Stimulated activated CD4-positive, alpha-beta T cell treated with anti-CD3 and anti-CD28 coated beads, Interleukin-12 subunit alpha, Interleukin-12 subunit beta, amount 100 ng/mL, for 48 hours (primary cell): ENCODE measurements at regions not wholly inside any gene's neighbourhood (a gene's known extent, or its start where the extent isn't known, plus 50 kb on each side); places are given as distances from the start of the nearest gene placed in this dataset.

Source experiments
- DNase-seq, 3 donors: peaks; one replicate each; pipeline ENCODE4 v3.0.0-alpha.2; 2020; ENCODE audit warnings: low read depth in 2 of 3, low spot score in 1 of 3

DNA sequence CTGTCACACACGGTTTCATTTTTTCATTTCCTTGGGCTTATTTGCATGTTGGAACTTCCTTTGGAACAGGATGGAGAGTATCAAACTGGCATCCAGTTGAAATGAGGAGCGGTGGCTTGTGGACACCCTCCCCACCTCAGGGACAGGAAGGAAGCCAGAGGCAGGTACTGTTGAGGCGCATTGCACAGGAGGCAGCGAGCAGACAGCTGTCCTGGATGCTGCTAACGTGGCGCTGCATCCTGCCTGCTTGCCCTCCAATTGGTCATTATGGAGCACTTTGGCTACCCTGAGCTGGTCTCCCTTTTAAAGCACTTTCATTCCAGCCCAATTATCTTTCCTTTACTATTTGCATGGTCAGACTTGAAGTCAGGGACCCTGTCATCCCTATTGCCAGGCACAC, 80.7 kb upstream of the ITGA4 start:
- no peak for DNase-seq

DNA sequence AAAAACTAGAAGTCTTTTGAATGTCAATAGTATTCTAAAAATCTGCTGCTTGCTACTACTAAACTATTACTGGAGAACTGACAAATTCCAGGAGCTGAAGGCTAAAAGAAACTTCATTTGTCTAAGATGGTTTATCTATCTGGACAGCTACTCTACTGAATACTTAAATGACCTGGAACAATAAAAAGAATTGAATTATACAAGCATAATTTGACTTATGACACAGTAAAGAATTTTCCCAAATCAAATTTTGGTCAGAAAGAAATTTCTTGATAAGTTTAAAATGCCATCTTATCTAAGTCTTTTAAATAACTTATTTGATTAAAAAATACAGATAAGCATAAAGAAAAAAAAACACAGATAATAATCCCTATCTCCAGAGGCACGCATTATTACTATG, 80.2 kb upstream of the ITGA4 start:
- no peak for DNase-seq

DNA sequence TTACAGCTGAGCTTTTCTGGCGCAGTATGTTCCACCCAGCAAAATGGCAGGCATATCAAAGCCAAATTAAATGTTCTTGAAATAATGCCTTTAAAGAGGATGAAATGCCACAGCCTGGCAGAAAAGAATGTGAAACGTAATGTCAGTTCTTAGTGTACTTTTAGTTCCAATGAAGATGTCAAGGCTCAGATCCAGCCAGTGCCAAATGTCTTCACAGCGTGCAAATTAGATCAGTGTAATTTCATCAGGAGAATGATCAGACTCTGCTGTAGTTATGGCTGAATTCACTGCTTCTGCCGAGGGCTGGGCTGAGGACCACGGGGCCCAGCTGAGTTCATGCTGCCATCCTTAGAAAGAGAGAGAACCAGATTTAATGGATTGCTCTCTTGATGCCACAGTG, 78.7 kb upstream of the ITGA4 start:
- no peak for DNase-seq

DNA sequence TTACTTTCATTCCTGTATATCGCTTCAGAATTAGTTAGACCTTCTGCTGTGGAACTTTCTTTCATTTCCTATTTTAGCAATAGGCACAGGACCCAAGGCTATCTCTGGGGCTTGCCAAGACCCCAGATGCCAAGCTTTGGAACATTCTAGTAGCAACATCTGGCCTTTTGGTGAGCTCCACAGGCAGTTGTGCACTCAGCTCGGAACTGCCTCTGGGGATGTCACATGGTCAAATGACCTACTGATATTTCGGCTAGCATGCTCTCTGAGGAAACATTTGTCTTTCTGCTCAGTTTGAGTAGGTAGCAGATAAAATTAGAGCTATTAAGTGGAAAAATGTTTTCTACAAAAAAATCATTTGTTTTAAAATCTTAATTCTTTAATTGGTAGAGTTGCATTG, 76.6 kb upstream of the ITGA4 start:
- no peak for DNase-seq

DNA sequence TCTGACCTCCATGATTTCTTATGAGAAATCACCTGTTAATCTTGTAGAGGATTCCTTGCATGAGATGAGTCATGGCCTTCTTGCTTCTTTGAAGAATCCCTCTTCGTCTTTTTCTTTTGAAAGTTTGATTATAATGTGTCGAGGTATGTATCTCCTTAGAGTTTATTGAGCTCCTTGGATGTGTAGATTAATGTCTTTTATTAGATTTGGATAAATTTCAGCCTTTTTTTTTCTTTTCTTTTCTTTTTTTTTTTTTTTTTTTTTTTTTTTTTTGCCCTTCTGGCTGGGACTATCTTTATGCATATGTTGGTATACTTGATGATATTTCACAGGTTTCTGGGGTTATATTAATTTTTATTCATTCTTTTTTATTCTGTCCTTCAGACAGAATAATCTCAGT, 72.3 kb upstream of the ITGA4 start:
- DNase-seq: no peak

DNA sequence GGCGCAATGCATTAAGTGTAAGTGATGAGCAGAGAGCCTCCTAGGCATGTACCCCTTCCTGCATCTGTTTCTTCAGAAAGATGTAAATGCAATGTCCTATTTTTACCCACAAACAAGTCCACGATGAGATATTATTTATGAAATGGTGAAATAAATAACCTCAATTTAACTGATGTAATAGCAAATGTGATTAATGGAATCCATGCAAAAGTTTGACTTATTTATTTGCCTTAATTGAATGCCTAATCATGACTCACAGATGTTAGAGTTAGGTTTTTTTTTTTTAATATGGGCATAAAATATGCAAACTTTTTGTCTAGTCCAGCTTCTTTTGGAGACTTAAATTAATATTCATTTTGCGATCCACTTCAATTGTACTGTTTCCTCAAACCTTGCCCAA, 67.7 kb upstream of the ITGA4 start:
- DNase-seq: no peak

DNA sequence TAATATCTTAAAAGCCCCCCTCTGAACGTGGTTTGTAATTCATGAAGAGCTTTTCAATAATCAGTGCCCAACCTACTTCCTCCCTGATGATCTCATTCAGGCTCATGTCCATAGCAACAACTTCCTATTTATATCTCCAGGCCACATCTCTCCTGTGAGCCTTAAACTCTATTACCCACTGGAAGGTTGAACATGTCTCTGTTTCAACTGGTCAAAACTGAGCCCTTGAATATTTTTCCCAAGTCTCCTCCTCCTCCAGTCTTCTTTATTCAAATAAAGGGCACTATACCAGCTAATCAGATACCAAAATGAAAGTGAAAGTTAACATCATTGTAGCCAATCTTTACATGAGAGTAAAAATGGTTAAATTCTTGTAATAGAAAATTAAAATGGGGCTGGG, 63.7 kb upstream of the ITGA4 start:
- peak in 1 of 3 donors; percentile 7 for DNase-seq

DNA sequence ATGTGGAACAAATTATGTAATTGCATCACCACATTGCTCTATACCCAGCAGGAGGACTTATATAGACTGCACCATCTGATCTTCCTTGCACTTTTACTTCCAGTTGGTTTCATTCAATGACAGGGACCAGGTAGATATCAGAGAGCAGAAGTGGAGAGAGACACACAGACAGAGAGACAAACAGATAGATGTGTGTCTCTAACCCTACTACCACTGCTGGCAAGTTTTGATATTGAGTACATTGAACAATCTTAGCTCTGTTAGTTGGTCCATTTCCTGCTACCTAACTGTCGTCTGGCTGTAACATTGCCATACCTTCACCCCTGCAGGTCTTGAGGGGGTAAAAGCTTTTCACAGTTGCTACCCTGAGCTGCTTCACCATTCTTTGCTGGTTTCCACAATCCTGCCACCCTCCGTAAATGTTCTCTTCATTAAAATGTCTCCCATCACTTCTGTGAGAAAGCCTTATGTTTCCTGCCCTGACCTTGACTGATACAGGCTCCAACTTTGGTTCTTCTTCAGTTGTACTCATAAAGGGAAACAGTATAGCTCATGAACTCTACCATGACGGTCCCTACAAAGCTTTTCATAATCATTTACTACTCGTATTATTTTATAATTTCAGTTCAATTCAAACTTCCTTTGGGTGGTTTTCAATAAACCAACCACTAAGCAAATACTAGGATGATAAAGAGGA, 62.3 kb upstream of the ITGA4 start:
- peak in 1 of 3 donors; percentile 11 for DNase-seq

DNA sequence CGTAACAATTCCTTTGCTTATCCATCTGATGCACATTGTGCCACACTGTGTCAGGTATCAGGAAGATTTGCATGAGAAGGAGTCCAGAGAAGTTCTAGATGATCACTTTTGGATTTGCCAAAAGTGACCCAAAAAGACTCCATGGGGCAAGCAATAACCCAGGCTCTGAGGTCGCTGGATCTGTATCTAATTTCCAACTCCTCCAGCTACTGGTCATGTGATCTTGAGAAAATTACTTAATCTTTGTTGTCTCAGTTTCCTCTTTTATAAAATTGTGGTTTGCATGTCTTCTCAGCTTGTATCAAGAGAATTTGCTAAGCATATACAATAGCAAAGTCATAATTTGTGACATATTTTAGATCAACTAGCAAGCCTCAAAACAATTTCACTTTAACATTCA, 61.3 kb upstream of the ITGA4 start:
- DNase-seq: no peak

DNA sequence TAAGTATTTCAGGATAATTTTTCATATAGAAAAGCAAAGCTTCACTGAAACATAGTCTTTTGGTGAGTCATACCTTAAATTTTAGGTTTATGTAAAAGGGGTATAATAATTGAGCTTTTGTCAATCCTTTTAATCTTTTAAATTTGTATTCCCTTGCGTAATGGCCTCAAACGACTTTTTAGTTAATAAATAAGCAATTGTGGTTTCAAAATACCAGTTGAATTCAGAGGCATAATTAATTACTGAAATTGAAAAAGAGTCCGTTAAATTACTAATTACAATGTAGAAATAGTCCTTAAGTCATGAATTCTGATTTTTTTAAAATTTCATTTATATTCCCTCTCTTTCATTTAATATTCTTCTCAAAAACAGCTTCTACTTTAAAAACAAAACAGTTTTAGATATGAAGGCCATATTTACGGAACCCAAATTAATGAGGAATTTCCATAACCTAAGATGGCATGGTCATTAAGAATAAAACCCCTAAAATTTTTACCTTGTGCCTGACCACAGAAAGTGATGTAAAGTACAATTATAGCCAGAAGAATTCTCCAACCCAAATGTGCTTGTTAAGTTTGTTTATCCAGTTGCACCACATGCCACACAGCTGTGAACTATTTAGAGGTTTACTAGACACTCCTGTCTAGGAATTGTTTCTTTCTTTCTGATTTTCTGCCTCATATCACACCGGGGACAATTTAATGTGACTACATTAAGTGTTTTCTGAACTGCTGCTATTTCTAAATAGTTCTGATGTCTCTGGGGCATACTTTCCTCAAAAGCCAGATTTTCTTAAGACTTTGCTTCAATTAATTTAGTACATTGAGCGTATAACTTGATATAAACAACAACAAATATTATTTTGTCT, 60.7 kb upstream of the ITGA4 start:
- DNase-seq: no peak

DNA sequence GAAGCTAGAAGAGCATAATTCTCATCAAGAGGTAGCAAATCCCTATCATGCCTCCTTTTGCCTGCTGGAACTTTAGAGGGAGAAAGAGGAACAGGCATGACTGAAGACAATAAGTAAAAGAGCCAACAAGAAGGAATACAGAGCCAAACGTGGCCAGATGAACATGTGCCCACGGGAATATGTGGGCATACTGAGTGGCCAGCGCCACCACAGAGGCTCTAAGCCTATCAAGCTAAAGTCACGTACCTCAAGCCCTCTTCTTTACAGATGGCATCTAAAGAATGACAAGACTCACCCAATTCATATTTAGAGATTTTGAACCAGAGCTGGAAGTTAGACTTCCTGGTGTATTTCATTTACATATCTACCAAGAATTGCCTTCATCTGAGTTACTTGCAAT, 59.9 kb upstream of the ITGA4 start:
- no peak for DNase-seq

DNA sequence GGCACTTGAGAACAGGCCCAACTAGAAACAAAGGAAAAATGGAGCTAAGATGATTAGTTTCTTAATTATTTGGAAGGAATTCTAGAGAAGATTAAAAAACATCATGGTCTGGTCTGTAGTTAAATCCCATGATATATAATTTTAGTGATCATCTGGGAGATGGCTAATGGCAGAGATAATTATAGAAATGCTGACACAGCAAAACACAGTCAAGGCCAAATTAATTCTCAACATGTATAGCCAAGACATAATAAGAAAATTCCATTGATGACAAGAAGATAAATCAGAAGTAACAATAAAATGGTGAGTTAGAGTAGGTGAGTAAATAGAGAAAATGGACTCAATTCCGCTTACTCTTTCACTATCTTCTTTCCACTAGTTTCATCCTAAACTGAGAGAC, 59.2 kb upstream of the ITGA4 start:
- DNase-seq: no peak

DNA sequence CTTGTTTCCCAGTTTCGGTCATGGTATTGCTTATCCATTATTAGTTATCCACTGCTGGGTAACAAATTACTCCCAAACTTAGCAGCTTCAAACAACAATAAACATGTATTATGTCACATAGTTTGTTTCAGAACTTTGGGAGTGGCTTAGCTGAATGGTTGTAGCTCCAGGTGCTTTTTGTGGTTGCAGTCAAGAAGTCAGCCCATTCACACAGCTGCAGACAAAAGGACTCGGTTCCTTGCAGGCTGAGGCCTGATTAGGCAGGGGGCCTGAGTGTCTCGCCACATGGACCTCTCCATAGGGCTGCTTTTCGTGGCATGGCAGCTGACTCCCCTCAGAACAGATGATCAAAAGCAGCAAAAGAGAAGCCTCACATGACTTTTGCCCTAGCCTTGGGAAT, 58.2 kb upstream of the ITGA4 start:
- no peak for DNase-seq

DNA sequence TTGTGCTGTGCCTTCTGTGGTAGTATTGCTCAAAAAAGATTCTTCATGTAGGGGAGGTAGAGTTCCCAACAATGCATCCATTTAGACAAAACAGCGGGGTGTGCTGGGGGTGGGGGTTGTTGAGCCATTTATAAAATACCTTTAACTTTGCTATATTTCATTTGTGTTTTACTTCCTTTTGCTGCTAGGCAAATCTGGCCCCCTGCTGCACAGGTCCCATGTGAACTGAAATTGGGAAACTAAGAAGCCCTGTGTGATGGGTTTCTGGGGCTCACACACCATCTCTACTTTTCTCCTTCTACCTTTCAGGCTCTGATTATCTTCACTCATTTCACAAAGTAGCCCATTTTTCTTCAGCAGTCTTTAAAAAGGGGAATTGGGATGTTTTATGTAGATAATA, 52.7 kb upstream of the ITGA4 start:
- no peak for DNase-seq

DNA sequence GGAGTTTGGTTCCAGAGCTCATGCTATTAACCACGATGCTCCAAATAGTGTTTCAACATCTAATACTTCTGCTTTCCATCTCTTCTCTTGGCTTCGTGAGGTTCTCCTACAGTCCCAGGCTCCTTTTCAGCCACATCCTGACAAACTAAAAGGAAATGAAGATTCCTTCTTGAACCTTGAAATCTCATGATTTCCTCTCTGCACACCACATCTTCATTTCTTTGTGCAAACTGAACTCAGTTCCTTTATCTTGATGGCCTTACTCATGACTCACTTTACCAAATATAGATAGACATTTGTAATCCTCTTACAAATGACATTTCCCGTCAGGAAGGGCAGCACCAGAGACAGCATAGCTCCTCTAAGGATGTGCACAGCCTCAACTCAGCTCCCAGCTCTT, 50.0 kb upstream of the ITGA4 start:
- DNase-seq: no peak
